ENCODE measurements at regions not wholly inside any gene's neighbourhood (a gene's known extent, or its start where the extent isn't known, plus 50 kb on each side); places are given as distances from the start of the nearest gene placed in this dataset.

GRCh38 chr7:115356139-115356746 is 434.3 kb downstream of the MDFIC start:
- TF ChIP-seq CTCF (IDR thresholded peaks at IDR 0.05) = peak; percentile 35 to 57 (median 50)
- TF ChIP-seq POLR2A (IDR thresholded peaks at IDR 0.05) = no peak

All from right lobe of liver (tissue), 4 donors.